PC-3 (cell line): ENCODE measurements at regions not wholly inside any gene's neighbourhood (a gene's known extent, or its start where the extent isn't known, plus 50 kb on each side); places are given as distances from the start of the nearest gene placed in this dataset.

Experiments used
- ATAC-seq: fragments of 200-7000 bp; cut with Tn5 transposase; 2 replicates; pipeline ENCODE4 v1.9.1; 2020; ENCODE audit warnings: mild to moderate bottlenecking, moderate library complexity
- BruUV-seq: library from RNA; stranded (reverse); fragments of 400-500 nt; replicated peaks from 2 replicates; lab custom pipeline; 2021; lab: Mats Ljungman, UMichigan
- CTCF ChIA-PET: fragments of 300-600 bp; sonication (Branson Sonifier 250); formaldehyde crosslinking; loops from one replicate; lab custom pipeline; 2022; ENCODE audit warnings: antibody characterized with exemption; lab: Charles Lee
- POLR2A ChIA-PET: fragments of 300-600 bp; sonication (Branson Sonifier 250); formaldehyde crosslinking; loops from one replicate; lab custom pipeline; 2022; ENCODE audit warnings: antibody characterized with exemption; ENCODE audit not compliant: unreplicated experiment; lab: Charles Lee
- DNase-seq: peaks from one replicate; pipeline ENCODE4 v3.0.0-alpha.2; 2015
- H2AFZ ChIP-seq: fragments of 300-600 bp; sonication (generic); 2 replicates; pipeline ENCODE4 v1.6.0; 2016; ENCODE audit warnings: antibody characterized with exemption, low read length
- H3F3A ChIP-seq: fragments of 300-600 bp; sonication (generic); one replicate; pipeline ENCODE4 v1.6.0; 2017; ENCODE audit warnings: antibody characterized with exemption, low read length, control low read depth, mild to moderate bottlenecking; ENCODE audit not compliant: unreplicated experiment
- H3K27ac ChIP-seq: fragments of 300-600 bp; sonication (generic); 2 replicates; pipeline ENCODE4 v1.5.1; 2016; ENCODE audit warnings: mild to moderate bottlenecking, low read length
- H3K27me3 ChIP-seq: fragments of 300-600 bp; sonication (generic); 2 replicates; pipeline ENCODE4 v1.6.1; 2016; ENCODE audit warnings: low read length, mixed read lengths
- H3K36me3 ChIP-seq: fragments of 300-600 bp; sonication (generic); 2 replicates; pipeline ENCODE4 v1.6.1; 2016; ENCODE audit warnings: low read depth, mixed run types, low read length, mixed read lengths
- H3K4me1 ChIP-seq: fragments of 300-600 bp; sonication (generic); 2 replicates; pipeline ENCODE4 v1.5.1; 2016; ENCODE audit warnings: low read length; ENCODE audit not compliant: insufficient read depth
- H3K4me2 ChIP-seq: fragments of 300-600 bp; sonication (generic); 2 replicates; pipeline ENCODE4 v1.6.0; 2016; ENCODE audit warnings: low read length
- H3K4me3 ChIP-seq: fragments of 300-600 bp; sonication (generic); 2 replicates; pipeline ENCODE4 v1.5.1; 2016; ENCODE audit warnings: mild to moderate bottlenecking, low read length, mixed read lengths
- H3K79me2 ChIP-seq: fragments of 300-600 bp; sonication (generic); 2 replicates; pipeline ENCODE4 v1.6.1; 2017; ENCODE audit warnings: low read length, mixed read lengths
- H3K9ac ChIP-seq: fragments of 300-600 bp; sonication (generic); 2 replicates; pipeline ENCODE4 v1.6.0; 2016; ENCODE audit warnings: mild to moderate bottlenecking, low read length
- H3K9me2 ChIP-seq: fragments of 300-600 bp; sonication (generic); replicated peaks from 2 replicates; pipeline ENCODE4 v1.6.1; 2016; ENCODE audit warnings: mixed run types, low read length, mixed read lengths
- H3K9me3 ChIP-seq: fragments of 300-600 bp; sonication (generic); 2 replicates; pipeline ENCODE4 v1.6.1; 2016; ENCODE audit warnings: low read length, mixed read lengths
- H4K20me1 ChIP-seq: fragments of 300-600 bp; sonication (generic); 2 replicates; pipeline ENCODE4 v1.6.1; 2016; ENCODE audit warnings: low read length, mixed read lengths
- EZH2 ChIP-seq: fragments of 300-600 bp; sonication (generic); IDR thresholded peaks from one replicate; pipeline ENCODE4 v1.6.1; 2017; ENCODE audit warnings: antibody characterized with exemption, mild to moderate bottlenecking, low read length; ENCODE audit not compliant: unreplicated experiment
- EZH2phosphoT487 ChIP-seq: fragments of 300-600 bp; sonication (generic); IDR thresholded peaks from 2 replicates; pipeline ENCODE4 v1.6.1; 2018; ENCODE audit warnings: mild to moderate bottlenecking, antibody characterized with exemption, low read length, borderline replicate concordance
- intact Hi-C: fragments of 100-400 bp; cut with micrococcal nuclease; formaldehyde crosslinking; loops from 2 replicates; pipeline ENCODE4 v1.9.0; 2023
- TF ChIP-seq, protein P1 (sequence below): fragments of 300-600 bp; sonication (generic); conservative IDR thresholded peaks from 2 replicates; pipeline ENCODE4 v1.5.1; 2017; ENCODE audit warnings: antibody characterized with exemption, low read depth, mild to moderate bottlenecking, low read length

DNA sequence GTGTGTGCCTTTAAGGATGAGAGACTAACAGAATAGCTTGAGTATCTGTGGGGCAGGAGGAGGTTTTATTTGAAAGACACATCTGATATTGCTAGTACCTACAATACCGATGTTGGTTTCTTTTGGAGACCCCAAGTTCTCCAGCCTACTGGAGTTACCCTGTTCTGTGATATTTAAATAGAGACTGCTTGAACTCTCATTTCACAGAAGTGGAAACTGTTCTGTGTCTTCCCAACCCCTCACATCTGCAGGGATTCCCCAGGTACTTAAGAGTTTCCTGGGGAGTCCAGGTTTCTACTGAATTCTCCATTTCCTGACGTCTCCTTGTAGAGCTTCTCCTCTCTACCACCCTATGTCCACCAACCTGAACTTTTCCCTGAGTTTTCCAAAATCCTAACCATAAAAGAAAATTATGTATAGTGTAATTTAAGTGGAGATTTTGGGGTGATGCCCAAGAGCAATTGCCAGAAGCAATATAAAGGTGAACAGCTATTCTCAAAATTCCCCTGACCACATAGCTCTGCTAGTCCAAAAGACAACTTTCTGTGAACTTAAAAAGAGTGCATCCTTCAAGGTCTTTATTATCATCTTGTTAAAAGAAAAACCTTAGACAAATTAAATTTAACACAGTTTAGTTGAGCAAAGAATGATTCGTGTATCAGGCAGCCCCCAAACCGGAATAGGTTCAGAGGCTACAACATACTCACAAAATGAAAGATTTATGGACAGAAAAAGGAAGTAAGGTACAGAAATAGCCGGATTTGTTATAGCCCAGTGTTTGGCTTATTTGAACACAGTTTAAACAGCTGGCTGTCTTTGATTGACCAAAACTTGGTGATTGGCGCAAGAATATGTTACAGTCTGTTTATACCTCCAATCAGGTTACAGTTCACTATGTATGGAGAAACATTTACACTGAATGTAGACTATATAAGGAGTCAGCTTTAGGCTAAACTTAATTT is 373.4 kb downstream of the NUAK1 start:
- no peaks in the 10 kb centered on the region for H3F3A ChIP-seq
- H3K4me2 ChIP-seq: no peak overlapping the region
- ChIA-PET POLR2A (no interaction called here), CTCF (no interaction called here)
- H3K9ac ChIP-seq: no peak overlapping the region
- H3K36me3 ChIP-seq: no peaks in the 10 kb centered on the region
- H3K27me3 ChIP-seq: peaks cover 28% of the 10 kb centered on the region
- H3K9me2 ChIP-seq: no peaks in the 10 kb centered on the region
- no TSS peak for BruUV-seq
- no peaks in the 10 kb centered on the region for H3K79me2 ChIP-seq
- no peak for DNase-seq
- no peaks in the 10 kb centered on the region for H4K20me1 ChIP-seq
- no peak overlapping the region for H3K4me3 ChIP-seq
- no peak overlapping the region for H2AFZ ChIP-seq
- intact Hi-C loops: no loop called here
- no peak overlapping the region for H3K27ac ChIP-seq
- no peak for ATAC-seq
- no peak for TF ChIP-seq EZH2phosphoT487
- TF ChIP-seq, protein P1, sequence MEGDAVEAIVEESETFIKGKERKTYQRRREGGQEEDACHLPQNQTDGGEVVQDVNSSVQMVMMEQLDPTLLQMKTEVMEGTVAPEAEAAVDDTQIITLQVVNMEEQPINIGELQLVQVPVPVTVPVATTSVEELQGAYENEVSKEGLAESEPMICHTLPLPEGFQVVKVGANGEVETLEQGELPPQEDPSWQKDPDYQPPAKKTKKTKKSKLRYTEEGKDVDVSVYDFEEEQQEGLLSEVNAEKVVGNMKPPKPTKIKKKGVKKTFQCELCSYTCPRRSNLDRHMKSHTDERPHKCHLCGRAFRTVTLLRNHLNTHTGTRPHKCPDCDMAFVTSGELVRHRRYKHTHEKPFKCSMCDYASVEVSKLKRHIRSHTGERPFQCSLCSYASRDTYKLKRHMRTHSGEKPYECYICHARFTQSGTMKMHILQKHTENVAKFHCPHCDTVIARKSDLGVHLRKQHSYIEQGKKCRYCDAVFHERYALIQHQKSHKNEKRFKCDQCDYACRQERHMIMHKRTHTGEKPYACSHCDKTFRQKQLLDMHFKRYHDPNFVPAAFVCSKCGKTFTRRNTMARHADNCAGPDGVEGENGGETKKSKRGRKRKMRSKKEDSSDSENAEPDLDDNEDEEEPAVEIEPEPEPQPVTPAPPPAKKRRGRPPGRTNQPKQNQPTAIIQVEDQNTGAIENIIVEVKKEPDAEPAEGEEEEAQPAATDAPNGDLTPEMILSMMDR: no peak
- no peak for TF ChIP-seq EZH2
- H3K9me3 ChIP-seq: no peaks in the 10 kb centered on the region
- no peaks in the 10 kb centered on the region for H3K4me1 ChIP-seq

DNA sequence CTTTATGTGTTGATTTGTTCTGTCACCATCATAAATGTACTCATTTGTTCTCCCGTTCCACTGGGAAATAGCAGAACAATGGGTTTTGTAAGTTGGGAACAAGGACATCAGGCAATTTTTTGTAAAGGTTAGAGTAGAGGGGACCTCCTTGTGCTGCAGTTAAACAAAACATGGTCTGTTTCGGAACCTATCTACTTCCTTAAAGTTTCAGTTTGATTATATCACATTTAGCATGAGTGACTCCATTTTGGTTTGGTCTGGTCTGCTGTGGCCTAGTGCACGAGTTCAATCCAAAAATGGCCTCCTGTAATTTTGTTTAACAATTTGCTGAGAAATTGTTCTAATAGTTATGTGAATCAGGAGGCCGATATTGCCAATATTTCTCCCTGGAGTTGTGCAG is 372.7 kb downstream of the NUAK1 start:
- Histone ChIP-seq H3K36me3 (no peaks in the 10 kb centered on the region), H3K79me2 (no peaks in the 10 kb centered on the region), H3K27ac (no peak overlapping the region), H3F3A (no peaks in the 10 kb centered on the region), H3K4me2 (no peak overlapping the region), H2AFZ (no peak overlapping the region), H3K9me3 (no peaks in the 10 kb centered on the region), H4K20me1 (no peaks in the 10 kb centered on the region), H3K4me1 (no peaks in the 10 kb centered on the region), H3K4me3 (no peak overlapping the region), H3K9me2 (no peaks in the 10 kb centered on the region), H3K27me3 (peaks cover 28% of the 10 kb centered on the region), H3K9ac (no peak overlapping the region)
- DNase-seq (no peak), ATAC-seq (no peak)
- BruUV-seq: no TSS peak
- TF ChIP-seq, protein P1: no peak
- TF ChIP-seq EZH2 (no peak), EZH2phosphoT487 (no peak)
- POLR2A ChIA-PET: no interaction called here
- intact Hi-C loops: no loop called here
- CTCF ChIA-PET: no interaction called here

DNA sequence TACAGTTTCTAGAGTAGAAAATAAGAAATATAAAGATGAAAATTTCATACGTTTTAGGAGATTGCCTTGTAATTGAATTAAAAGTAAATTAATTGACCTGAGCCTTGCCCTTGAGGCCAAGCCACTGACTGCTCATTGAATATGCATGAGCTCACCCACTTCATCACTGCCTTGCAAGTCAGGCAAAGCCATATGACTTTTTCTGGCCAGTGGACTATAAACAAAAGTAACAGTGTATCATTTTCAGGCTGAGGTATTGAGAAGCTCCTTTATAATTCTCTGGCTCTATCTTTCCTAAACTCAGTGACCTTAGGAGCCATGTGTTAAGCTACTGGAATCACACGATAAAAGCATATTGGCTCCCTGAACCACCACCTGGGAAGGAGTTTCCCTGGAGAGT is 369.3 kb downstream of the NUAK1 start:
- Histone ChIP-seq H2AFZ (no peak overlapping the region), H3K9me2 (no peaks in the 10 kb centered on the region), H3F3A (no peaks in the 10 kb centered on the region), H3K27ac (no peak overlapping the region), H3K9me3 (no peaks in the 10 kb centered on the region), H3K36me3 (no peaks in the 10 kb centered on the region), H3K27me3 (peaks cover 21% of the 10 kb centered on the region), H4K20me1 (no peaks in the 10 kb centered on the region), H3K4me1 (no peaks in the 10 kb centered on the region), H3K4me2 (no peak overlapping the region), H3K4me3 (no peak overlapping the region), H3K9ac (no peak overlapping the region), H3K79me2 (no peaks in the 10 kb centered on the region)
- ChIA-PET CTCF (no interaction called here), POLR2A (no interaction called here)
- DNase-seq (no peak), ATAC-seq (no peak)
- intact Hi-C loops: no loop called here
- BruUV-seq: no TSS peak
- TF ChIP-seq, protein P1: no peak
- no peak for TF ChIP-seq EZH2phosphoT487
- TF ChIP-seq EZH2: no peak
